Liver (tissue), 7 donors: ENCODE measurements at regions not wholly inside any gene's neighbourhood (a gene's known extent, or its start where the extent isn't known, plus 50 kb on each side); places are given as distances from the start of the nearest gene placed in this dataset.

Experiments
- DNase-seq: peaks from one replicate; pipeline ENCODE4 v3.0.0-alpha.2; 2017; ENCODE audit warnings: low spot score
- H3K27ac ChIP-seq, 2 donors: one replicate each; pipeline ENCODE4 v1.7.0; 2013; ENCODE audit warnings: inconsistent platforms in 2 of 2, low read length in 2 of 2, control low read depth in 1 of 2, low read depth in 1 of 2, mild to moderate bottlenecking in 1 of 2
- H3K27me3 ChIP-seq, 4 donors: one replicate each; pipeline versions ENCODE4 v1.6.1 to v1.7.0; 2013; ENCODE audit warnings: low read length in 3 of 4, inconsistent platforms in 1 of 4, mild to moderate bottlenecking in 1 of 4, moderate library complexity in 1 of 4; ENCODE audit not compliant: control insufficient read depth in 4 of 4, insufficient read depth in 4 of 4
- H3K36me3 ChIP-seq, 4 donors: one replicate each; pipeline versions ENCODE4 v1.6.1 to v1.7.0; 2013; ENCODE audit warnings: low read length in 3 of 4, mild to moderate bottlenecking in 3 of 4, low read depth in 1 of 4, moderate library complexity in 1 of 4; ENCODE audit not compliant: control insufficient read depth in 4 of 4, insufficient read depth in 3 of 4
- H3K4me1 ChIP-seq, 4 donors: one replicate each; pipeline versions ENCODE4 v1.6.1 to v1.7.0; 2013; ENCODE audit warnings: low read length in 3 of 4, mild to moderate bottlenecking in 3 of 4, moderate library complexity in 1 of 4; ENCODE audit not compliant: control insufficient read depth in 4 of 4, insufficient read depth in 4 of 4
- H3K4me3 ChIP-seq, 3 donors: one replicate each; pipeline versions ENCODE4 v1.6.1 to v1.7.0; 2013; ENCODE audit warnings: low read length in 3 of 3, control low read depth in 1 of 3, low read depth in 1 of 3, mild to moderate bottlenecking in 1 of 3
- H3K9ac ChIP-seq, 2 donors: one replicate each; pipeline ENCODE4 v1.7.0; 2013; ENCODE audit warnings: low read length in 2 of 2, mild to moderate bottlenecking in 2 of 2, moderate library complexity in 2 of 2, control low read depth in 1 of 2, low read depth in 1 of 2
- H3K9me3 ChIP-seq, 4 donors: one replicate each; pipeline versions ENCODE4 v1.6.1 to v1.7.0; 2013; ENCODE audit warnings: low read length in 3 of 4; ENCODE audit not compliant: control insufficient read depth in 4 of 4
- FOXA1 ChIP-seq: IDR thresholded peaks from 2 replicates; pipeline ENCODE4 v1.6.1; 2016; ENCODE audit warnings: antibody characterized with exemption
- FOXA2 ChIP-seq: IDR thresholded peaks from 2 replicates; pipeline ENCODE4 v1.6.1; 2016; ENCODE audit warnings: antibody characterized with exemption
- GABPA ChIP-seq, 2 donors: IDR thresholded peaks in 1 of 2; conservative IDR thresholded peaks in 1 of 2; 2 replicates each; pipeline ENCODE4 v1.6.1; 2016; ENCODE audit warnings: antibody characterized with exemption in 2 of 2, mild to moderate bottlenecking in 1 of 2, moderate library complexity in 1 of 2
- HNF4A ChIP-seq, 2 donors: conservative IDR thresholded peaks; 2 replicates each; pipeline ENCODE4 v1.6.1; 2016; ENCODE audit warnings: antibody characterized with exemption in 2 of 2, mild to moderate bottlenecking in 2 of 2
- HNF4G ChIP-seq: IDR thresholded peaks from 2 replicates; pipeline ENCODE4 v1.6.1; 2016; ENCODE audit warnings: antibody characterized with exemption
- NR2F2 ChIP-seq: IDR thresholded peaks from 2 replicates; pipeline ENCODE4 v1.6.1; 2016; ENCODE audit warnings: antibody characterized with exemption
- RAD21 ChIP-seq, 2 donors: IDR thresholded peaks; 2 replicates each; pipeline ENCODE4 v1.6.1; 2016; ENCODE audit warnings: antibody characterized with exemption in 2 of 2, mild to moderate bottlenecking in 2 of 2
- REST ChIP-seq: IDR thresholded peaks from 2 replicates; pipeline ENCODE4 v1.6.1; 2016; ENCODE audit warnings: antibody characterized with exemption, mild to moderate bottlenecking
- SP1 ChIP-seq: IDR thresholded peaks from 2 replicates; pipeline ENCODE4 v1.6.1; 2018; ENCODE audit warnings: antibody characterized with exemption, mild to moderate bottlenecking
- TAF1 ChIP-seq: conservative IDR thresholded peaks from 2 replicates; pipeline ENCODE4 v1.6.1; 2016; ENCODE audit warnings: antibody characterized with exemption, mild to moderate bottlenecking
- YY1 ChIP-seq: IDR thresholded peaks from 2 replicates; pipeline ENCODE4 v1.6.1; 2016; ENCODE audit warnings: antibody characterized with exemption, mild to moderate bottlenecking
- ZBTB33 ChIP-seq: IDR thresholded peaks from 2 replicates; pipeline ENCODE4 v1.6.1; 2016; ENCODE audit warnings: antibody characterized with exemption
- WGBS: extraction: QIAGEN DNeasy Blood & Tissue Kit; methylation state at CpG from one replicate; pipeline ENCODE4 v1.1.7; 2013; 5-methylcytosine and 5-hydroxymethylcytosine counted together
- donor health status: healthy.
- donor health status: healthy.
- donor health status: healthy.
- donor health status: healthy.

GRCh38 chr13:105465251-105465650 lies 1070.2 kb downstream of the EFNB2 start (continued):
- TF ChIP-seq REST = no peak
- TF ChIP-seq SP1 = no peak
- TF ChIP-seq FOXA1 = no peak
- no peak for TF ChIP-seq YY1
- TF ChIP-seq NR2F2 = no peak
- TF ChIP-seq HNF4A (conservative IDR thresholded peaks at IDR 0.05) = no peak
- no peak for TF ChIP-seq RAD21 (IDR thresholded peaks at IDR 0.05)
- TF ChIP-seq GABPA (IDR thresholded peaks at IDR 0.05 in 1 of 2, conservative IDR thresholded peaks at IDR 0.05 in 1 of 2) = no peak
- no peak for TF ChIP-seq FOXA2

DNA sequence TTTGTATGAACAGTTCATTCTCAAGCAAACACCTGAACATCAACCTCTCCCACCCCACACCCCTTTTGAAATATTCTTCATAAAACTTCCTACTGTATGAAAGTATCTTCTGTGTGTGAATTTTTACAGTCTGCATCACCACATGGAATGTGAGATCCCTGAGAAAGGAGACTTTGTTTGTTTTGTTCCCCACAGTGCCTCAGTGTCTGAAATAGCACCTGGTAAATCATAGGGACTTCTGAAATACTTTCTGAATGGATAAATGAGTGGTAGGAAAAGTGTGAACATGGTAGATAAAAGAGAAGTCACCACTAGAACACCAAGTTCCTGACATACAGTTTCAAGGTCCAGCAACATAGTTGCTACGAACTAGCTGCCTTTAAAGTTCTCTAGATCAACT lies 1071.2 kb downstream of the EFNB2 start:
- H3K4me3 ChIP-seq = no peak overlapping the region
- H3K9ac ChIP-seq = no peak overlapping the region

More for the DNA sequence above, 1071.2 kb downstream of the EFNB2 start:
- Histone ChIP-seq H3K4me1 (no peaks in the 10 kb centered on the region), H3K9me3 (no peaks in the 10 kb centered on the region), H3K27me3 (peaks cover 0 to 3% (median 0%) of the 10 kb centered on the region in 4 donors), H3K36me3 (no peaks in the 10 kb centered on the region), H3K27ac (no peak overlapping the region)
- TF ChIP-seq YY1 (no peak), HNF4G (no peak), ZBTB33 (no peak), RAD21 (IDR thresholded peaks at IDR 0.05) (no peak), REST (no peak), GABPA (IDR thresholded peaks at IDR 0.05 in 1 of 2, conservative IDR thresholded peaks at IDR 0.05 in 1 of 2) (no peak), TAF1 (no peak)
- 60% methylated on average over 1 of the region's 1 CpG for WGBS
- DNase-seq = no peak
